Esophagus muscularis mucosa (tissue), 4 donors: ENCODE measurements at regions not wholly inside any gene's neighbourhood (a gene's known extent, or its start where the extent isn't known, plus 50 kb on each side); places are given as distances from the start of the nearest gene placed in this dataset.

Source experiments
- DNase-seq: peaks from one replicate; pipeline ENCODE4 v3.0.0-alpha.2; 2017; ENCODE audit errors: extremely low spot score
- H3K27ac ChIP-seq, 4 donors: fragments of 200-600 bp; sonication (generic); replicated peaks in 1 of 4; 1 replicate in 3 of 4; 2 replicates in 1 of 4; pipeline ENCODE4 v1.5.1; 2016 to 2019; ENCODE audit warnings: mild to moderate bottlenecking in 1 of 4
- H3K27me3 ChIP-seq, 4 donors: fragments of 200-600 bp; sonication (generic); one replicate each; pipeline versions ENCODE4 v1.5.1 to v1.6.0; 2016 to 2019
- H3K36me3 ChIP-seq, 4 donors: fragments of 200-600 bp; sonication (generic); one replicate each; pipeline ENCODE4 v1.5.1; 2016 to 2019
- H3K4me1 ChIP-seq, 4 donors: fragments of 200-600 bp; sonication (generic); one replicate each; pipeline ENCODE4 v1.5.1; 2016 to 2019
- H3K4me3 ChIP-seq, 4 donors: fragments of 200-600 bp; sonication (generic); 1 replicate in 2 of 4; 2 replicates in 2 of 4; pipeline ENCODE4 v1.5.1; 2016 to 2019; ENCODE audit warnings: mild to moderate bottlenecking in 4 of 4, moderate library complexity in 1 of 4
- H3K9me3 ChIP-seq, 4 donors: fragments of 200-600 bp; sonication (generic); 1 replicate in 3 of 4; 2 replicates in 1 of 4; pipeline ENCODE4 v1.5.1; 2016 to 2019
- EP300 ChIP-seq: sonication (generic); formaldehyde crosslinking; IDR thresholded peaks from one replicate; pipeline ENCODE4 v1.6.1; 2017; ENCODE audit warnings: antibody characterized with exemption
- POLR2A ChIP-seq: fragments of 450-650 bp; IDR thresholded peaks from one replicate; pipeline ENCODE4 v1.6.1; 2017; ENCODE audit warnings: antibody characterized with exemption, moderate library complexity, mild to moderate bottlenecking, low read depth
- POLR2AphosphoS5 ChIP-seq, 2 donors: sonication (generic); formaldehyde crosslinking; IDR thresholded peaks; one replicate each; pipeline ENCODE4 v1.6.1; 2017; ENCODE audit warnings: antibody characterized with exemption in 2 of 2
- WGBS: methylation state at CpG from one replicate; pipeline ENCODE4 v1.1.5; 2018; 5-methylcytosine and 5-hydroxymethylcytosine counted together
- intact Hi-C: fragments of 100-400 bp; cut with DNase I; formaldehyde crosslinking; loops from one replicate; pipeline ENCODE4 v1.15.1; 2023
- TF ChIP-seq, protein P1 (sequence below), 3 experiments: fragments of 200-600 bp in 2 of 3; fragments of 450-650 bp in 1 of 3; sonication (generic) in 2 of 3; IDR thresholded peaks; one replicate each; pipeline ENCODE4 v1.5.1; 2017 to 2019; ENCODE audit warnings: antibody characterized with exemption in 3 of 3, mild to moderate bottlenecking in 2 of 3, moderate library complexity in 1 of 3

DNA sequence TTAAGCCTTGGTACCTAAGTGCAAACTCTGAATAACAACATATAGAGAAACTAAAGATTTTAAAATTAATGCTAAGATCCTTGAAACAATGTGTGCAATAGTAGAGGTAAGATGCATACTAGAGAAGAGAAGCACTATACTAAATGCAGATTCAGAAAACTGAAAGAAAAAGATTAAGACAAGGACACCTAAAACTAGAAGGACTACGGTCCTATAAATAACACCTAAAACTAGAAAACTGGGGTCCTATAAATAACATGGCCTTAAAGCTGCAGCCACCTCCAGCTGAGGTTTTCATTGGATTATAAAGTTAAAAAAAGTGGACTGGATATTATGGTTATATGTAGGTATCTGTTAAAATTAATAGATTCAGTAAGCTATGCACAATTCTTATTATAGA lies 320.9 kb downstream of the IPMK start:
- Histone ChIP-seq H3K4me1 (no peaks in the 10 kb centered on the region), H3K36me3 (no peaks in the 10 kb centered on the region), H3K9me3 (no peaks in the 10 kb centered on the region), H3K27ac (no peak overlapping the region), H3K27me3 (no peaks in the 10 kb centered on the region), H3K4me3 (no peak overlapping the region)
- 89% methylated on average over 1 of the region's 1 CpG for WGBS
- DNase-seq, result no peak
- intact Hi-C loops, result no loop called here
- TF ChIP-seq POLR2AphosphoS5 (IDR thresholded peaks at IDR 0.05), result no peak
- no peak for TF ChIP-seq POLR2A
- TF ChIP-seq EP300, result no peak
- TF ChIP-seq, protein P1, sequence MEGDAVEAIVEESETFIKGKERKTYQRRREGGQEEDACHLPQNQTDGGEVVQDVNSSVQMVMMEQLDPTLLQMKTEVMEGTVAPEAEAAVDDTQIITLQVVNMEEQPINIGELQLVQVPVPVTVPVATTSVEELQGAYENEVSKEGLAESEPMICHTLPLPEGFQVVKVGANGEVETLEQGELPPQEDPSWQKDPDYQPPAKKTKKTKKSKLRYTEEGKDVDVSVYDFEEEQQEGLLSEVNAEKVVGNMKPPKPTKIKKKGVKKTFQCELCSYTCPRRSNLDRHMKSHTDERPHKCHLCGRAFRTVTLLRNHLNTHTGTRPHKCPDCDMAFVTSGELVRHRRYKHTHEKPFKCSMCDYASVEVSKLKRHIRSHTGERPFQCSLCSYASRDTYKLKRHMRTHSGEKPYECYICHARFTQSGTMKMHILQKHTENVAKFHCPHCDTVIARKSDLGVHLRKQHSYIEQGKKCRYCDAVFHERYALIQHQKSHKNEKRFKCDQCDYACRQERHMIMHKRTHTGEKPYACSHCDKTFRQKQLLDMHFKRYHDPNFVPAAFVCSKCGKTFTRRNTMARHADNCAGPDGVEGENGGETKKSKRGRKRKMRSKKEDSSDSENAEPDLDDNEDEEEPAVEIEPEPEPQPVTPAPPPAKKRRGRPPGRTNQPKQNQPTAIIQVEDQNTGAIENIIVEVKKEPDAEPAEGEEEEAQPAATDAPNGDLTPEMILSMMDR (IDR thresholded peaks at IDR 0.05), result no peak

GRCh38 chr10:57943701-57944100 lies 324.0 kb downstream of the IPMK start:
- no peaks in the 10 kb centered on the region for H3K4me1 ChIP-seq
- no peaks in the 10 kb centered on the region for H3K9me3 ChIP-seq
- no peak overlapping the region for H3K27ac ChIP-seq
- TF ChIP-seq, protein P1 (IDR thresholded peaks at IDR 0.05), result no peak
- TF ChIP-seq POLR2A (no peak), EP300 (no peak), POLR2AphosphoS5 (IDR thresholded peaks at IDR 0.05) (no peak)
- intact Hi-C loops, result no loop called here
- H3K36me3 ChIP-seq, result no peaks in the 10 kb centered on the region
- H3K4me3 ChIP-seq, result no peak overlapping the region
- H3K27me3 ChIP-seq, result no peaks in the 10 kb centered on the region
- DNase-seq, result no peak
- 86% methylated on average over 4 of the region's 4 CpGs for WGBS

DNA sequence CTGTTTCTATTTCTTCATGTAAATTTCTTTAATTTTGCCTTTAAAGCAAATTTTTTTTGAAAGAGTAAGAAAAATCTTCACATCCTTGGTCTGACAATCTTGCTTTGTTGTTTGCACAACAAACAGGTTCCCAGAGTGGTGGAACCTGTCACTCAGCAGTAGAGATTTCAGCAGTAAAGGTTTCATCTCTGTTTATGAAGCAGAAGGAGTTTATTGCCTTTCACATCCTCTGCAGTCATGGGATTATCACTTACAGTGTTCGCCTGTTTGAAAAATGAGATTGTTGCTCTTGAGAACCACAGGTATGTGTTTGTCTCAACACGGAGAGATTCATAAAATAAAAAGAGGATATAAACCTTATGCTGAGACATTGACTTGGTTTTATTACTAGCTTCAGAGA lies 342.6 kb downstream of the IPMK start:
- 66% methylated on average over 2 of the region's 2 CpGs for WGBS
- no peaks in the 10 kb centered on the region for H3K4me1 ChIP-seq
- TF ChIP-seq POLR2A (no peak), POLR2AphosphoS5 (IDR thresholded peaks at IDR 0.05) (no peak), EP300 (no peak)
- TF ChIP-seq, protein P1 (IDR thresholded peaks at IDR 0.05), result no peak
- no peak overlapping the region for H3K27ac ChIP-seq
- DNase-seq, result no peak
- H3K36me3 ChIP-seq, result no peaks in the 10 kb centered on the region
- no peaks in the 10 kb centered on the region for H3K9me3 ChIP-seq
- H3K27me3 ChIP-seq, result no peaks in the 10 kb centered on the region
- H3K4me3 ChIP-seq, result no peak overlapping the region
- intact Hi-C loops, result no loop called here

GRCh38 chr10:57921140-57921539 lies 346.6 kb downstream of the IPMK start:
- H3K36me3 ChIP-seq, result no peaks in the 10 kb centered on the region
- intact Hi-C loops, result no loop called here
- no peak overlapping the region for H3K27ac ChIP-seq
- no peak for DNase-seq
- H3K4me1 ChIP-seq, result no peaks in the 10 kb centered on the region
- no peak for TF ChIP-seq POLR2A
- no peak for TF ChIP-seq POLR2AphosphoS5 (IDR thresholded peaks at IDR 0.05)
- no peak for TF ChIP-seq EP300
- TF ChIP-seq, protein P1 (IDR thresholded peaks at IDR 0.05), result no peak
- no peaks in the 10 kb centered on the region for H3K27me3 ChIP-seq
- H3K4me3 ChIP-seq, result no peak overlapping the region
- H3K9me3 ChIP-seq, result no peaks in the 10 kb centered on the region

- 79% methylated on average over 1 of the region's 1 CpG for WGBS
- intact Hi-C loops, result no loop called here
- no peaks in the 10 kb centered on the region for H3K9me3 ChIP-seq
- no peaks in the 10 kb centered on the region for H3K4me1 ChIP-seq
- no peaks in the 10 kb centered on the region for H3K36me3 ChIP-seq
- no peaks in the 10 kb centered on the region for H3K27me3 ChIP-seq
- DNase-seq, result no peak
- H3K27ac ChIP-seq, result no peak overlapping the region
- TF ChIP-seq EP300 (no peak), POLR2AphosphoS5 (IDR thresholded peaks at IDR 0.05) (no peak), POLR2A (no peak)
- TF ChIP-seq, protein P1 (IDR thresholded peaks at IDR 0.05), result no peak
- H3K4me3 ChIP-seq, result no peak overlapping the region
These were observed 347.8 kb downstream of the IPMK start for GRCh38 chr10:57919864-57920263.
